Fibroblast of lung (primary cell): ENCODE measurements at regions not wholly inside any gene's neighbourhood (a gene's known extent, or its start where the extent isn't known, plus 50 kb on each side); places are given as distances from the start of the nearest gene placed in this dataset.

Experiments used
- DNase-seq, 2 donors: peaks; one replicate each; pipeline versions ENCODE4 v3.0.0 to v3.0.0-alpha.2; 2010; ENCODE audit warnings: low read depth in 2 of 2
- H2AFZ ChIP-seq: 2 replicates; pipeline ENCODE4 v1.5.1; 2012; ENCODE audit warnings: low read length, control low read depth, inconsistent platforms
- H3K27ac ChIP-seq: 2 replicates; pipeline ENCODE4 v1.5.1; 2011; ENCODE audit warnings: low read length, control low read depth; ENCODE audit not compliant: insufficient read depth
- H3K27me3 ChIP-seq: 2 replicates; pipeline ENCODE4 v1.5.1; 2011; ENCODE audit warnings: mild to moderate bottlenecking, low read length; ENCODE audit not compliant: control insufficient read depth, insufficient read depth
- H3K36me3 ChIP-seq: 2 replicates; pipeline ENCODE4 v1.5.1; 2011; ENCODE audit warnings: low read length; ENCODE audit not compliant: control insufficient read depth, insufficient read depth
- H3K4me1 ChIP-seq: 2 replicates; pipeline ENCODE4 v1.5.1; 2011; ENCODE audit warnings: low read length; ENCODE audit not compliant: control insufficient read depth, insufficient read depth; ENCODE audit errors: extremely low read depth
- H3K4me2 ChIP-seq: 2 replicates; pipeline ENCODE4 v1.5.1; 2011; ENCODE audit warnings: low read length, control low read depth; ENCODE audit not compliant: insufficient read depth; ENCODE audit errors: extremely low read depth
- H3K4me3 ChIP-seq, 4 experiments: fragments of 200-600 bp in 1 of 4; sonication (generic) in 1 of 4; replicated peaks in 1 of 4; 2 replicates each; pipeline ENCODE4 v1.5.1; 2011 to 2016; ENCODE audit warnings: low read length in 4 of 4, low read depth in 3 of 4, mild to moderate bottlenecking in 3 of 4, control low read depth in 2 of 4, inconsistent platforms in 1 of 4, mixed read lengths in 1 of 4; ENCODE audit not compliant: insufficient read depth in 1 of 4; ENCODE audit errors: control extremely low read depth in 1 of 4
- H3K79me2 ChIP-seq: 2 replicates; pipeline ENCODE4 v1.5.1; 2012; ENCODE audit warnings: mild to moderate bottlenecking, low read length, inconsistent platforms; ENCODE audit not compliant: control insufficient read depth, insufficient read depth
- H3K9ac ChIP-seq: 2 replicates; pipeline ENCODE4 v1.5.1; 2011; ENCODE audit warnings: mild to moderate bottlenecking, low read length, control low read depth; ENCODE audit not compliant: insufficient read depth
- H3K9me3 ChIP-seq: 2 replicates; pipeline ENCODE4 v1.5.1; 2012; ENCODE audit warnings: low read depth, low read length; ENCODE audit not compliant: control insufficient read depth, insufficient read depth
- H4K20me1 ChIP-seq: 2 replicates; pipeline ENCODE4 v1.5.1; 2011; ENCODE audit warnings: low read length; ENCODE audit not compliant: control insufficient read depth, insufficient read depth; ENCODE audit errors: extremely low read depth
- CTCF ChIP-seq, 2 donors: IDR thresholded peaks in 1 of 2; conservative IDR thresholded peaks in 1 of 2; 1 replicate in 1 of 2; 2 replicates in 1 of 2; pipeline ENCODE4 v1.5.1; 2011 to 2012; ENCODE audit warnings: low read length in 2 of 2, control low read depth in 1 of 2, inconsistent platforms in 1 of 2, low read depth in 1 of 2, mild to moderate bottlenecking in 1 of 2
- EZH2 ChIP-seq: IDR thresholded peaks from 2 replicates; pipeline ENCODE4 v1.5.1; 2012; ENCODE audit warnings: low read length, control low read depth, mild to moderate bottlenecking; ENCODE audit errors: missing control alignments

GRCh38 chr18:10051877-10052631, 138.2 kb downstream of the VAPA start:
- H2AFZ ChIP-seq = no peak overlapping the region
- H3K79me2 ChIP-seq = no peaks in the 10 kb centered on the region
- TF ChIP-seq EZH2 (no peak), CTCF (conservative IDR thresholded peaks at IDR 0.05 in 1 of 2, IDR thresholded peaks at IDR 0.05 in 1 of 2; ENCODE audit: low read depth in 1 of 2, low read length in 2 of 2) (no peak)
- no peak overlapping the region for H3K27ac ChIP-seq
- no peaks in the 10 kb centered on the region for H3K9me3 ChIP-seq
- no peak overlapping the region for H3K9ac ChIP-seq
- H3K27me3 ChIP-seq = no peaks in the 10 kb centered on the region
- peak; percentile 96 to 98 for DNase-seq
- H3K4me2 ChIP-seq = no peak overlapping the region
- H3K36me3 ChIP-seq = no peaks in the 10 kb centered on the region
- H3K4me3 ChIP-seq = no peak overlapping the region
- H3K4me1 ChIP-seq = peaks cover 6% of the 10 kb centered on the region
- no peaks in the 10 kb centered on the region for H4K20me1 ChIP-seq

GRCh38 chr18:10052871-10053270, 139.1 kb downstream of the VAPA start:
- Histone ChIP-seq H3K27me3 (no peaks in the 10 kb centered on the region), H4K20me1 (no peaks in the 10 kb centered on the region), H3K4me1 (peaks cover 12% of the 10 kb centered on the region), H2AFZ (no peak overlapping the region), H3K4me3 (no peak overlapping the region), H3K4me2 (no peak overlapping the region), H3K9ac (no peak overlapping the region), H3K79me2 (no peaks in the 10 kb centered on the region), H3K9me3 (no peaks in the 10 kb centered on the region), H3K27ac (no peak overlapping the region), H3K36me3 (no peaks in the 10 kb centered on the region)
- DNase-seq = no peak
- TF ChIP-seq EZH2 (no peak), CTCF (conservative IDR thresholded peaks at IDR 0.05 in 1 of 2, IDR thresholded peaks at IDR 0.05 in 1 of 2; ENCODE audit: low read depth in 1 of 2, low read length in 2 of 2) (no peak)

- no peaks in the 10 kb centered on the region for H3K9me3 ChIP-seq
- no peak overlapping the region for H3K27ac ChIP-seq
- H3K4me3 ChIP-seq = no peak overlapping the region
- H3K36me3 ChIP-seq = no peaks in the 10 kb centered on the region
- no peak overlapping the region for H2AFZ ChIP-seq
- H3K4me2 ChIP-seq = no peak overlapping the region
- no peaks in the 10 kb centered on the region for H3K79me2 ChIP-seq
- no peaks in the 10 kb centered on the region for H3K27me3 ChIP-seq
- H3K9ac ChIP-seq = no peak overlapping the region
- H3K4me1 ChIP-seq = peaks cover 18% of the 10 kb centered on the region
- no peak for DNase-seq
- TF ChIP-seq CTCF (conservative IDR thresholded peaks at IDR 0.05 in 1 of 2, IDR thresholded peaks at IDR 0.05 in 1 of 2; ENCODE audit: low read depth in 1 of 2, low read length in 2 of 2) = no peak
- no peak for TF ChIP-seq EZH2
- no peaks in the 10 kb centered on the region for H4K20me1 ChIP-seq
Measured at GRCh38 chr18:10053861-10054260, 140.0 kb downstream of the VAPA start.
